ENCODE measurements at regions not wholly inside any gene's neighbourhood (a gene's known extent, or its start where the extent isn't known, plus 50 kb on each side); places are given as distances from the start of the nearest gene placed in this dataset.

DNA sequence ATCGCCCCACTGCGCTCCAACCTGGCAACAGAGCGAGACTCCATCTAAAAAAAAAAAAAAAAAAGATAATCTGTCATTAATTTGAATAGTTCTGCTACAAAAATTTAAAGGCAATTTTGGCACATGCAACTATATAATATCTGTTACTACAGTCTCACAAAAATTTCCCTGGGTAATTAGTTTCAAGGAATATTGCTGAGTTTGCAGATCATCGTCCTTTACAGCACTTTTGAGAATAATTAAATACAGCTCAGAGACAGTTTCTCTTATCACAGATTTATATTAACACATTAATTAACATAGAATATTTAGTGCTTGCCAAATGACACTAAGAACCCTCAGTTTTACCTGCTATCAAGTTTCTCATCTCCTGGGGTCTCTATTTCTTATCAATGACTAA, 540.4 kb upstream of the ZNF804A start:
- TF ChIP-seq POLR2A (IDR thresholded peaks at IDR 0.05) (no peak), CTCF (IDR thresholded peaks at IDR 0.05) (no peak)

All from Peyer's patch (tissue), 4 donors.